GM23338 (cell line): ENCODE measurements at regions not wholly inside any gene's neighbourhood (a gene's known extent, or its start where the extent isn't known, plus 50 kb on each side); places are given as distances from the start of the nearest gene placed in this dataset.

Source experiments
- CREB1 ChIP-seq: fragments of 250-450 bp; sonication (Bioruptor Pico); IDR thresholded peaks from 2 replicates; pipeline ENCODE4 v1.5.0; 2020; ENCODE audit warnings: low read depth, mild to moderate bottlenecking, moderate library complexity
- CTCF ChIP-seq, 2 experiments: fragments of 200-600 bp in 1 of 2; sonication (generic) in 1 of 2; conservative IDR thresholded peaks; 2 replicates each; pipeline versions ENCODE4 v1.5.1 to v1.6.1; 2016 to 2017; ENCODE audit warnings: antibody characterized with exemption in 2 of 2, low read depth in 2 of 2, mild to moderate bottlenecking in 2 of 2, moderate library complexity in 1 of 2
- ETS1 ChIP-seq: IDR thresholded peaks from 2 replicates; pipeline ENCODE4 v1.6.1; 2016; ENCODE audit warnings: antibody characterized with exemption
- EZH2 ChIP-seq: fragments of 200-600 bp; sonication (generic); IDR thresholded peaks from one replicate; pipeline ENCODE4 v1.8.0; 2017; ENCODE audit warnings: antibody characterized with exemption, mild to moderate bottlenecking, low read depth; ENCODE audit not compliant: unreplicated experiment
- EZH2phosphoT487 ChIP-seq: fragments of 200-600 bp; sonication (generic); IDR thresholded peaks from one replicate; pipeline ENCODE4 v1.8.1; 2018; ENCODE audit warnings: antibody characterized with exemption; ENCODE audit not compliant: unreplicated experiment
- JUNB ChIP-seq: IDR thresholded peaks from one replicate; pipeline ENCODE4 v1.6.1; 2016; ENCODE audit warnings: antibody characterized with exemption; ENCODE audit not compliant: unreplicated experiment
- NANOG ChIP-seq: IDR thresholded peaks from 2 replicates; pipeline ENCODE4 v1.6.1; 2016; ENCODE audit warnings: antibody characterized with exemption, borderline replicate concordance
- POLR2AphosphoS5 ChIP-seq: IDR thresholded peaks from 2 replicates; pipeline ENCODE4 v1.6.1; 2016; ENCODE audit warnings: antibody characterized with exemption, low read depth
- REST ChIP-seq: IDR thresholded peaks from one replicate; pipeline ENCODE4 v1.6.1; 2018; ENCODE audit warnings: antibody characterized with exemption; ENCODE audit not compliant: unreplicated experiment
- STAT1 ChIP-seq: IDR thresholded peaks from one replicate; pipeline ENCODE4 v1.6.1; 2016; ENCODE audit warnings: antibody characterized with exemption; ENCODE audit not compliant: unreplicated experiment
- ZNF114 ChIP-seq: fragments of 250-450 bp; sonication (Bioruptor Pico); IDR thresholded peaks from 2 replicates; pipeline ENCODE4 v1.5.0; 2020; ENCODE audit warnings: mild to moderate bottlenecking, moderate library complexity
- ZNF331 ChIP-seq: fragments of 250-450 bp; sonication (Bioruptor Pico); IDR thresholded peaks from 2 replicates; pipeline ENCODE4 v1.5.0; 2020; ENCODE audit warnings: low read depth, mild to moderate bottlenecking, moderate library complexity

GRCh38 chr16:62249069-62249468 lies 212.8 kb upstream of the CDH8 start:
- TF ChIP-seq CTCF (conservative IDR thresholded peaks at IDR 0.05; ENCODE audit: low read depth in 2 of 2) (peak in 1 of 2 experiments; percentile 29; a peak in 2 of 4 replicates), JUNB (no peak), CREB1 (no peak), EZH2phosphoT487 (no peak), REST (no peak), EZH2 (no peak), POLR2AphosphoS5 (no peak), STAT1 (no peak), NANOG (no peak), ZNF331 (CRISPR knock-in tag) (no peak), ZNF114 (CRISPR knock-in tag) (no peak), ETS1 (no peak)
